ENCODE measurements at regions not wholly inside any gene's neighbourhood (a gene's known extent, or its start where the extent isn't known, plus 50 kb on each side); places are given as distances from the start of the nearest gene placed in this dataset.

DNA sequence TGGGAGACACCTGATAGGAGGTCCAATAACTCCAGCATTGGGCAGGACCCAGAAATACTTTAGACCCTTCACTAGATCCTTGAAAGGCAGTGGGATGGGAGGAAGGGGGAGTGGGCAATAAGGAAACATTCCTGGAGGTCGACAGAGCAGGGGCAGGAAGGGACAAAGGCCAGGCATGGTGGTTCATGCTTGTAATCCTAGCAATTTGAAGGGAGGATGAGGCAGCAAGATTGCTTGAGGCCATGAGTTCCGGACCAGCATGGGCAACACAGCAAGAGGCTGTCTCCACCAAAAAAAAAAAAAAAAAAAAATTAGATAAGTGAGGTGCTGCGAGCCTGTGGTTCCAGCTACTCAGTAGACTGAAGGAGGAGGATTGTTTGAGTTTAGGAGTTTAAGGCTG, 134.9 kb downstream of the JCAD start:
- DNase-seq = no peak

GRCh38 chr10:29923416-29923965, 135.9 kb downstream of the JCAD start:
- DNase-seq = no peak

- DNase-seq = no peak
These were observed 136.5 kb downstream of the JCAD start for GRCh38 chr10:29922892-29923291.

DNA sequence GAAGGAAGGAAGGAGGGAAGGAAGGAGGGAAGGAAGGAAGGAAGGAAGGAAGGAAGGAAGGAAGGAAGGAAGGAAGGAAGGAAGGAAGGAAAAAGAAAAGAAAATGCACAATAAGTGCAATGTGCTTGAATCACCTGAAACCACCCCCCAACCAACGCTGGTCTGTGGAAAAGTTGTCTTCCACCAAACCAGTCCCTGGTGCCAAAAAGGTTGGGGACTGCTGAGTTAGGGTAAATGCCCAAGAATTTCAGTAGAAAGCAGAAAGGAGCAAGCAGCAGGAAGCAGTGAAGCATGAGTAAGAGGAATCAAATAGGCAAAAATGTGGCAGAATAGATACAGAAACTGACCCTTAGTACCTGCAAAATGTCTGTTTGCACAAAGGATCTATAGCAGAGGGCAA, 137.2 kb downstream of the JCAD start:
- DNase-seq = no peak

- no peak for DNase-seq
These were observed 138.3 kb downstream of the JCAD start for GRCh38 chr10:29921071-29921446.

DNA sequence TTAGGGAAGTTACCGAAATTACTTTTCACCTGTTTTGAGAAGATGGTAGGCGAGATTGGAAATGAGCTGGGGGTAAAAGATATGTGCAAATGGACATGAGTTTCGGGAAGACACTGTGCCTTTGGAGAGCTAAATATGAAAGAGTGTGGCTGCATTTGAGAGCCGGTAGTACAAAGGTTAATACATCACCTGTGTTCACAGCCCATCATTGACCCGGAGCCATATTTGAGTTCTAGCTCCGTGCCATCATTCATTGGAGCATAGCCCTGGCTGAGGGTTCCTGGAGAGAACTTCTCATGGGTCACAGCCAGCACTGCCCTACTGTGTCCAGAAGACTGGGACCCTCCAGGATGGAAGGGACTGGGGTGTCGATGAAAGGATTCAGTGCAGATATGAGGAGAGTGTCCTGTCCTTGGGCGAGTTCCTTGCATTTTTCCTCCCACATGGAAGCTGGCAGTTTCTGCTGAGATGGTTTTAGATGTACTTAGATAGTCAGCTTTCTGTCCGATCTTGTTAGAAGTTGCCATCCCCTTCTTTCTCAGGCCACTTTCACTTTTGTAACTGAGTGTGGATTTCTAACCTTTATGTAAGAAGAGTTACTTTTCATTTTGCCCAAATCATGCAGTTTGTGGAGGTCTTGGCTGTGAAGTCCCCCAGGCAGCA, 138.8 kb downstream of the JCAD start:
- no peak for DNase-seq

DNA sequence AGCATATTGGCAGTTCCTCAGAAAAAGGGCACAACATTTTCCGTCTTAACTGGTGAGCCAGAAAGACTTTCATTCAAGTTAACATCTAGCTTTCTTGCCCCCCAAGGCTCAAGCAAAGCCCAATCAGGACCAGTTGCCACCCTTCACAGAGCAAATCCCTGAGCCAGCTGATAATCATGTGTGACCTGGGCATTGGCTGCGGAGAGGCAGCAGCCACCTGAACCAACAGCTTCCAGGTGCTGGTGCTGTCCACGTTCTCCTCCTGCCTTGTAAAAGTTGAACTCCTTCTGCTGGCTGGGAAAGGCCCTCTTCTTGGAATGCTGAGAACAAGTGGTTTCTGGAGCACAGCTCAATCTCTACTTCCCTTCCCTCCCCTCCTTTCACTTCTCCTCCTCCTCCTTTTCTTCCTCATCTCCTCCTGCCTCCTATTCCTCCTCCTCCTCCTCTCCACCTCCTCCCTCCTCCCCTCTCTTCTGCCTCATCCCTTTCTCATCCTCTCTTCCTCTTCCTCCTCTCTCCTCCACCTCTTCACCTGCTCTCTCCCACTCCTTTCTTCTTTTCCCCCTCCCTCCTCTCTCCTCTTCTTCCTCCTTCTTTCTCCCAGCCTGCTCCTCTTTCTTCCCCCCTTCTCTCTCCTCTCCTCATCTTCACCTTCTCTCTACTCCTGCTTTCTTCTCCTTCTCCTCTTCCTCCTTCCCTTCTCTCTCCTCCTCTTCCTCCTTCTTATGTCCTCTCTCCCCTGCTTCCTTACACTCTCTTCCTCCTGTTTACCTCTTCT, 140.6 kb downstream of the JCAD start:
- DNase-seq = no peak

GRCh38 chr10:29917311-29917710, 142.1 kb downstream of the JCAD start:
- DNase-seq = no peak

- no peak for DNase-seq
These were observed 142.7 kb downstream of the JCAD start for GRCh38 chr10:29916669-29917068.

- DNase-seq = no peak
These were observed 144.2 kb downstream of the JCAD start for GRCh38 chr10:29914986-29915785.

DNA sequence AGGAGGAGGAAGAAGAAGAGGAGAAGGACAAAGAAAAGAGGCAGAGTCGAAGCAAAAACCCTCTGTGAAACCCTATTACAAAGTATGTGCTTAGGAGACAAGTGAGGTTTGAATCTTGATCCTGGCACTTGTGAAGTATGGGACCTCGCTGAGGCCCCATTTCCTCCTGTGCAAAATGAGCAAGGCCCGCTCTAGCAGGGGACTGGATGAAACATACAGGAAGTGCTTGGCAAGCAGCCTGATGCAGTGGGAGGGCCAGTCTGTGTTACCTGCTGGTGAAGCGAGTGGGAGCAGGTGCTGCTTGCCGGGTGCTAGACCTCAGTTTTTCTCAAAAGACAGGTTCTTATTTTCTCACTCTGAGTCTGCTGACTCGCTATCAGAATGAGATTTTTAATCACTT, 150.4 kb downstream of the JCAD start:
- DNase-seq = no peak

- DNase-seq = no peak
These were observed 158.5 kb downstream of the JCAD start for GRCh38 chr10:29900865-29901264.

- DNase-seq = no peak
These were observed 161.2 kb downstream of the JCAD start for GRCh38 chr10:29897999-29898716.

GRCh38 chr10:29897430-29897829, 162.0 kb downstream of the JCAD start:
- no peak for DNase-seq

DNA sequence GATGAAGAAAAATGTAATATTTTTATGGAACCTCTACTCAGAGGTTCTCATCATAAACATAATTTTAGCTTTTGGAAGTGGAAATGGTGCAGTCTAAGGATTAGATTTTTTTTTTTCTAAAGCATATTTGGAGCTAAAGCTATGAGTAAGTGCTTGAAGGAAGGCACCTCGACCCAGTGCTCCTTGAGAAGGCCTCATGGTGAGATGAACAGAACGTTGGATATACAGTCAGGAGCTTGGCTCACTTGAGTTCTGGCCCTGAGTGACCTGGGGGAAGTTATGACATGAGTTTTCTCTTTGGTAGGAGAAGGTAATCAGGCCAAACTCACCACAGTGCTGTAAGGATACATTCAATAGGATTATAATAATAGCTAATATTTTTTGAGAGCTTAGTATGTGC, 163.3 kb downstream of the JCAD start:
- DNase-seq = no peak

- no peak for DNase-seq
These were observed 163.9 kb downstream of the JCAD start for GRCh38 chr10:29895456-29895855.

- DNase-seq = no peak
These were observed 171.1 kb downstream of the JCAD start for GRCh38 chr10:29888321-29888720.

DNA sequence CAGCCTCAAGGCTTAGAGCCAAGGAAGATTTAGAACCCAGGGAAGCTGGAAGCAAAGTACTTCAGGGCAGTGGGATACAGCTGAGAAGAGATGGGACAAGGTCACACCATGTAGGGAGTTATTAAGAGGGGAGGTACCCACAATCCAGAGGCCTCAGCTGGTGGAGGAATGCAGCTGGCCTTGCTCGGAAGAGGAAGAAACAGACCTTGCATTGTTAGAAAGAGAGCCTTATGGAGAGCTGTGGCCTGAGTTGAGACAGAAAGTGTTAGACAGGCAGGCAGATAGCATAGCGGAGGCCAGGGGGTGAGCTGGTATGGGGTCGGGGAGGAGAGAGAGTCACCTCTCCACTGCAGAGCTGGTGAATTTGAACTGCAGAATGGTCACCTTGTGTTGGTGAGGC, 173.1 kb downstream of the JCAD start:
- no peak for DNase-seq

- no peak for DNase-seq
These were observed 176.2 kb downstream of the JCAD start for GRCh38 chr10:29883231-29883630.

DNA sequence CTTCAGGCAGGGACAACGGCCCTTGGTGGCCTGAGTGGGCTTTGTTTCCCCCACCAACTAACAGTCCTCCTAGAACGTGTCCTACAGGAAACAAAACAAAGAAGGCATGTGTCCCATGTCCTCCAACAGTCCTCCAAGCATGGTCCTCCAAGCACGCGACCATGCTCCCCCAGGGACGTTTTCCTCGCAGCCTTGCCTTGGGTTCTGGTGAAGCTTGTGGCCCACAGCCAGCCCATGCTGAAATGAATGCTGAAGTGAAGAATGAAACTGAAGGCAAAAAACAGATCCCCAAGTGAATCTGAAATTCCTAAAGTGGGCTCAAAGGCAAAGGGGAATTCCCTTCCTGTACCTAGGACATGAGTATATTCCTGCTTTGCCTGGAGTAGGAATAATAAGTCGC, 176.6 kb downstream of the JCAD start:
- DNase-seq = no peak

DNA sequence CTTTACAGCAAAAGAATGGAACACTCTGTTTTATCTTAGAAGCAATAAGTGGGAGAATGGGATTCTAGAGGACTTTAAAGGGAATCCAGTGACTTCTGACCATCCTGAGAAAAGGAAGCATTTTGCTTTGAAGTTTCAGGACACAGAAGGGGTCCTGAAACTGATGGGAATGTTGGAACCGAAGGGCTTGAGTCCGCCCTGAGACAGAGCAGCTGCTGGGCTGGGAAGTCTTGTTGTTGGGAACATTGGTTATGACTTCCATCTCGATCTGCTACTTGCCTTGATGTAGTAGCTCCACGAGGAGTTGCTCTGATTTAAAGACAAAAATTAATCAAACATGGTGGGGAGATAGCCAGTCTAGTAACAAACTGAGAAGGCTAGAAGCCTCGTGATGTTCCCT, 177.6 kb downstream of the JCAD start:
- no peak for DNase-seq

- DNase-seq = no peak
These were observed 178.0 kb downstream of the JCAD start for GRCh38 chr10:29881336-29881771.

DNA sequence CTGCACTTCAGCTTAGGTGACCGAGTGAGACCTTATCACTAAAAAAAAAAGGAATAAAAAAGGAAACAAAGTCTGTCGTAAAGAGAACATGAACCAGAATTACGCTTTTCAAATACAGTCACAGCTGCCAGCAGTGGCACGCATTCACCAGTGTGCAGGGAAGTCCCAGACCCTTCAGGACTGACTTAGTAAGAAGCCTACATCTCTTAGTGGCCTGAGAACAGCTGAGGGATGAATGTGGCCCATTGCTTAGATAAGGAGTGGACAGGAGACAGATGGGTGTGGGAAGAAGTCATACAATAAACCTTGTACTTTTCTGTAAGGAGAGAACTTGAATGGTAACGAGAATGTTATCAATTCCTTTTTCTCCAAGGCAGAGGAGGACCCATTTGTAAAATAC, 178.5 kb downstream of the JCAD start:
- no peak for DNase-seq
